PC-9 (cell line): ENCODE measurements at regions not wholly inside any gene's neighbourhood (a gene's known extent, or its start where the extent isn't known, plus 50 kb on each side); places are given as distances from the start of the nearest gene placed in this dataset.

Source experiments
- EZH2 ChIP-seq: fragments of 200-600 bp; sonication (generic); IDR thresholded peaks from 2 replicates; pipeline ENCODE4 v1.8.0; 2017; ENCODE audit warnings: antibody characterized with exemption, low read depth
- TF ChIP-seq, protein P1 (sequence below): fragments of 200-600 bp; sonication (generic); conservative IDR thresholded peaks from 2 replicates; pipeline ENCODE4 v1.6.1; 2017; ENCODE audit warnings: mixed run types, antibody characterized with exemption, mild to moderate bottlenecking, moderate library complexity

DNA sequence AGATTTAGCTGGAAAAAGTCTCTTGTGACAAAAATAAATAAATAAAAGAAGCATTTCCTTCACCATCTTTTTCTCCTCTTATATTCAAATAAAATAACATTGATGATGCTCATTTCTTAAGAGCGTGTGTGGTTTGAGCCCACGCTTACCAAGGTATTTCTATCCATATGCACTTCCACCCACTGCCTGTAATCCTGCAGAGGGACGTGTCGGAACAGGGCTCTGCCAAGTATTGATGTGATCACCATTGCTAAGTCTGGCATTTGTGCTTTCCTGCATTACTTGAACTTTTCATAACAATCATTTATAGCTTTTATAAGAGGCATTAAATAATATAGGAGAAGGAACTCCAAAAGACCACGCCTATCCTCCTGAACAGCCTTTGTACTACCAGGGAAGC lies 107.6 kb downstream of the SHANK2 start:
- TF ChIP-seq, protein P1, sequence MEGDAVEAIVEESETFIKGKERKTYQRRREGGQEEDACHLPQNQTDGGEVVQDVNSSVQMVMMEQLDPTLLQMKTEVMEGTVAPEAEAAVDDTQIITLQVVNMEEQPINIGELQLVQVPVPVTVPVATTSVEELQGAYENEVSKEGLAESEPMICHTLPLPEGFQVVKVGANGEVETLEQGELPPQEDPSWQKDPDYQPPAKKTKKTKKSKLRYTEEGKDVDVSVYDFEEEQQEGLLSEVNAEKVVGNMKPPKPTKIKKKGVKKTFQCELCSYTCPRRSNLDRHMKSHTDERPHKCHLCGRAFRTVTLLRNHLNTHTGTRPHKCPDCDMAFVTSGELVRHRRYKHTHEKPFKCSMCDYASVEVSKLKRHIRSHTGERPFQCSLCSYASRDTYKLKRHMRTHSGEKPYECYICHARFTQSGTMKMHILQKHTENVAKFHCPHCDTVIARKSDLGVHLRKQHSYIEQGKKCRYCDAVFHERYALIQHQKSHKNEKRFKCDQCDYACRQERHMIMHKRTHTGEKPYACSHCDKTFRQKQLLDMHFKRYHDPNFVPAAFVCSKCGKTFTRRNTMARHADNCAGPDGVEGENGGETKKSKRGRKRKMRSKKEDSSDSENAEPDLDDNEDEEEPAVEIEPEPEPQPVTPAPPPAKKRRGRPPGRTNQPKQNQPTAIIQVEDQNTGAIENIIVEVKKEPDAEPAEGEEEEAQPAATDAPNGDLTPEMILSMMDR: no peak
- no peak for TF ChIP-seq EZH2
